ENCODE measurements at regions not wholly inside any gene's neighbourhood (a gene's known extent, or its start where the extent isn't known, plus 50 kb on each side); places are given as distances from the start of the nearest gene placed in this dataset.

DNA sequence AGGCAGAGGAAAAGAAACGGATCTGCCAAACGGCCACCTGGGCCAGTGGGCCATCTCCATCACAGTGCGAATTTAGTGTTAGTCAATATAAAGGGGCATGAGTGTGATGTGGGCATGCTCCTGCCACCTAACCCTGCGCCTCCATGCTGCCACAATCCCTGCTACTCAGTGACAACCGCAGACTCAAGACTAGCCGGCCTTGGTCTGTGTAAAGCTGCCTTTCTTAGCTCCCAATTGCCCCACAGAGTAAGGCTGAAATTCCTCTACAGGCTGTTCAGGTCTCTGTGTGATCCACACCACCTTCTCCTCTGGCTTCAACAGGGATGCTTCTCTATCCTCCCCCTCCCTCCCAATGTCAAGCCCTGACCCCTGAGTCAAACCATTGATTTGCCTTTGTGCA is 269.7 kb downstream of the XXYLT1 start:
- no peak for DNase-seq

- DNase-seq: no peak
Measured at GRCh38 chr3:195001961-195002861, 268.7 kb downstream of the XXYLT1 start.

GRCh38 chr3:195003006-195003892 is 267.7 kb downstream of the XXYLT1 start:
- DNase-seq: no peak

DNA sequence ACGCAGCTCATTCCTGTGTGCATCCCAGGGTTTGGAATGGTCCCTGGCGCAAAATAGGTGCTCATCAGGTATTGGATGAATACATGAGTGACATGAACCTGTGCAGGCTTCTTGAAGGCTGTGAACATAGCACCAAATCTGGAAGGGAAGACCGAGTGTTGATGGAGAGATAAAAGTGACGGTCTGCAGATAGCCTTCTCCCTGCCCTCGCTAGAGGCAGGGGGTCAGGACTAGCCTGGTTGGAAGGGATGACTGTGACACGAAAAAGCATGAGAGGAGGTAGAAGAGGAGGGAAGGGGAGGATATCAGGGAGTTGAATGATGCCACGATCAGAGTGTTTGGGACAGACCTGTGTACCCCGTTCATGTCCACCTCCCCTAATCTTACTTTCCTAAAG is 267.1 kb downstream of the XXYLT1 start:
- DNase-seq: no peak

- no peak for DNase-seq
Measured at GRCh38 chr3:195004512-195005250, 266.3 kb downstream of the XXYLT1 start.

GRCh38 chr3:195005251-195005620 is 265.7 kb downstream of the XXYLT1 start:
- DNase-seq: no peak

- DNase-seq: no peak
Measured at GRCh38 chr3:195005759-195006510, 265.0 kb downstream of the XXYLT1 start.

- no peak for DNase-seq
Measured at GRCh38 chr3:195007151-195007550, 263.8 kb downstream of the XXYLT1 start.

- no peak for DNase-seq
Measured at GRCh38 chr3:195007766-195008165, 263.2 kb downstream of the XXYLT1 start.

DNA sequence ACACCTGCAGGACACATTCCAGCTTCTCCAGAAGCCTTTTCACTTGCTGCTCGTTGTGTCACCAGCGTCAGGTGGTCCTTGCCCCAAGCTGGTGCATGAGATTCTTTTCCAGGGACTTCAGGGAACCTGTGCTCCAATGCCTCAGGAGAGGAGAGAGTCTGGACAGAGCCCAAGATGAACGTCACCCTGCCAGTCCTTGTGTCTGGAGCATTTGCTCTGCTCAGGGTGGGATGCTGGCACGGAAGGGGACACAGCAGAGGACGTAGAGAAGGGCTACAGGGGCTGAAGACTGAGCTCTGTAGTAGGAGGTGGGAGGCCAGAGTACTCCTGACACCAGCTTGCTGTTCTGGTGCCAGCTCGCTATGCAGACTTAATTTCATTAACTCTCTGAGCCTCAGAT is 262.1 kb downstream of the XXYLT1 start:
- DNase-seq: no peak

DNA sequence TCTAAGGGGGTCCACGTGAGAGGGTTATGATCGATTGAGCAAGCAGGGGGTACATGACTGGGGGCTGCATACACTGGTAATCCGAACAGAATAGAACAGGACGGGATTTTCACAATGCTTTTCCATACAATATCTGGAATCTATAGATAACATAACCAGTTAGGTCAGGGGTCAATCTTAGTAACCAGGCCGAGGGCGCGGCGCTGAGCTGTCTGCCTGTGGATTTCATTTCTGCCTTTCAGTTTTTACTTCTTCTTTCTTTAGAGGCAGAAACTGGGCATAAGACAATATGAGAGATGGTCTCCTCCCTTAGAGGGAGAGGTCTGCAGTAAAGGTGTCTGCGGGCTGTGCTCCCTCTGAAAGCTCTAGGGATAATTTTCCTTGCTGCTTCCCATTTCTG is 261.3 kb downstream of the XXYLT1 start:
- no peak for DNase-seq

- DNase-seq: no peak
Measured at GRCh38 chr3:195010551-195011100, 260.3 kb downstream of the XXYLT1 start.

DNA sequence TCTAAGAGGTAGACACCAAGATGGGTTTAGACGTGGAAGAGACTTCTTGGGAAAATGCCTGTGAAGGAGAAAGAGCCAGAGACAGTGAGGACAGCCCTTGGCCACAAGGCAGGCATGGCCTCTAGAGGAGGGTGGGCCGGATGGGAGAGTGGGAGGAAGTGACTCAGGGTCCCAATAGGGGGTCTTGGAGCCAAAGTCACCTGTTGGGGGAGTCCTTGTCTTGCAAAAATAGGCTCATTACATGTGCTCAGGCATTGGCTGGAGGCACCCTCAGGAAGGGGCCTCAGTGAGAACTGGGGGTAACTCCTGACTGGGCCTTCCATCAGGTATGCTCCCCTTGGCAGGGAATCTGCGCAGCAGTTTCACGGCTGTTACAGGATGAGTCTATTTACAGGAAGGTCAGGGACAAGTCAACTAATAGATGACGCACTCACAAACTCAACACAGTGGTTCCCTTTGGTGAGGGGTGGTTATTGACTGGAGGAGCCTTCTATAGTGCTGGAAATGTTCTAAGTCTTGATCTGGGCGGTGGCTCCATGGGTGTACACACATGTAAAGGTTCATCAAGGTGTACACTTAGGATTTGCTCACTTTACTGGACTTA is 259.6 kb downstream of the XXYLT1 start:
- DNase-seq: no peak

DNA sequence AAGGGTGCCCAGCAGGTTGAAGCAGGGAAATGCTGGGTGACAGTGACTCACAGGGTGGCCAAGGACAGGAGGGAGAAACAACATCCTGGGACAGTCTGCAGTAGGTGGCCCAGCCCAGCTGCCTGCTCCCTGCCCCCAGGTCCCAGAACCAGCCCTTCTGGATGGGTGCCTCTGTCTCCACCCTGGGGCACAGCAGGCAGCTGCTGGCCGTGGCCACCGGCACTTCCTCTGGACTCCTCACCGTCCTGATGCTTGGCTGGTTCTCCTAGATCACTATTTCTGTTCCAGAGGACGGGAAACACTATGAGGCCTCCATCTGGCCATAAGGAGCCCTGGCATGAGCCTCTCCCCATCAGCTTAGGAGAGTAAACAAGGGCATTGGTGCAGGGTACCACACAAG is 258.9 kb downstream of the XXYLT1 start:
- no peak for DNase-seq

GRCh38 chr3:195012571-195012970 is 258.4 kb downstream of the XXYLT1 start:
- DNase-seq: no peak

- no peak for DNase-seq
Measured at GRCh38 chr3:195013411-195014361, 257.3 kb downstream of the XXYLT1 start.

DNA sequence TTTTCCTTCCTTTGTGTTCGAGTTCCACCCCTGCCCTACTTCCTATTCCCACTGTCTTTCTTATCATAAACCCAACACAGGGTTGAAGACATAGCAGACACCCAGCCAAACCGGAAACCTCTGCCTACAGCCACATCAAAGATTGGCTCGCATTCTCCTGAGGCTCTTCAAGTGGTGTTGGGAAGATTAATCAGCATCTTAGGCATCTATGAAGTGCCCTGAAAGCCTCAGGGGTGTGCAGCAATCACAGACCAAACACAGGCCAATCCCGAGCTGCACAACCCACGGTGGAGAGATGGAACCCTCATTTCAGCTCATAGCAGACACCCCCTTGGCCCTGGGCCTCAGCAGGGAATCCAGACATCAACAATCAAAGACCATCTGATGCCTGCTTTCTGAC is 255.9 kb downstream of the XXYLT1 start:
- DNase-seq: no peak

DNA sequence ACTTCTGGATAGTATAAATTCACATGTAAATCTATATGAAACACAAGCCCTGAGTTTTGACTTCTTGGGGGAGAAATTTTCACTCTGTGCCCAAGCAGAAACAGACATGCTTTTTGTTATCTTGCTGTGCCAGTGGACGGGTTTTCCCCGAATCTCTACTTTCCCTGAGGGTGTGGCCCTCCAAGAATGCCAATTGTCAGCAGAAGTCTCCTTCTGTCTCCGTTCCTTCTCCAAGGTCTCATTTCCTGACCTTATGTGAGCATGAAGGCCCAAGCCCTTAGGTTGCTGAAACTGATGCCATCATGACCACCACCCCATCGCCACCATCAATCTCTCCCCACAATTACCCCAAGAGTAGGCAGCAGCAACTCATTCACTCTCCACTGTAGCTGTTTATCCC is 253.8 kb downstream of the XXYLT1 start:
- DNase-seq: no peak

All from activated CD4-positive, alpha-beta T cell treated with anti-CD3 and anti-CD28 coated beads for 4 hours (primary cell).